ENCODE measurements at regions not wholly inside any gene's neighbourhood (a gene's known extent, or its start where the extent isn't known, plus 50 kb on each side); places are given as distances from the start of the nearest gene placed in this dataset.
"Not testable (repeated sequence)": the region's sequence is repeated elsewhere in the genome, so short reads cannot be mapped to it uniquely, and the experiment has no call there.

GRCh38 chr5:108696951-108697715, 50.6 kb upstream of the FER start:
- H3K4me1 Mint-ChIP-seq = no peaks in the 10 kb centered on the region
- DNase-seq (ENCODE audit: low read depth, low spot score) = no peak
- no peaks in the 10 kb centered on the region for H3K27me3 Mint-ChIP-seq (ENCODE audit: low read depth)
- TF ChIP-seq, protein P1, sequence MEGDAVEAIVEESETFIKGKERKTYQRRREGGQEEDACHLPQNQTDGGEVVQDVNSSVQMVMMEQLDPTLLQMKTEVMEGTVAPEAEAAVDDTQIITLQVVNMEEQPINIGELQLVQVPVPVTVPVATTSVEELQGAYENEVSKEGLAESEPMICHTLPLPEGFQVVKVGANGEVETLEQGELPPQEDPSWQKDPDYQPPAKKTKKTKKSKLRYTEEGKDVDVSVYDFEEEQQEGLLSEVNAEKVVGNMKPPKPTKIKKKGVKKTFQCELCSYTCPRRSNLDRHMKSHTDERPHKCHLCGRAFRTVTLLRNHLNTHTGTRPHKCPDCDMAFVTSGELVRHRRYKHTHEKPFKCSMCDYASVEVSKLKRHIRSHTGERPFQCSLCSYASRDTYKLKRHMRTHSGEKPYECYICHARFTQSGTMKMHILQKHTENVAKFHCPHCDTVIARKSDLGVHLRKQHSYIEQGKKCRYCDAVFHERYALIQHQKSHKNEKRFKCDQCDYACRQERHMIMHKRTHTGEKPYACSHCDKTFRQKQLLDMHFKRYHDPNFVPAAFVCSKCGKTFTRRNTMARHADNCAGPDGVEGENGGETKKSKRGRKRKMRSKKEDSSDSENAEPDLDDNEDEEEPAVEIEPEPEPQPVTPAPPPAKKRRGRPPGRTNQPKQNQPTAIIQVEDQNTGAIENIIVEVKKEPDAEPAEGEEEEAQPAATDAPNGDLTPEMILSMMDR (conservative IDR thresholded peaks at IDR 0.05) = no peak
- no peak overlapping the region for H3K4me3 Mint-ChIP-seq
- no peak overlapping the region for H3K27ac Mint-ChIP-seq (ENCODE audit: unreplicated experiment)
- no peaks in the 10 kb centered on the region for H3K9me3 Mint-ChIP-seq
- no peaks in the 10 kb centered on the region for H3K36me3 Mint-ChIP-seq (ENCODE audit: low read depth)

GRCh38 chr5:108696407-108696806, 51.3 kb upstream of the FER start:
- Mint-ChIP-seq H3K4me3 (no peak overlapping the region), H3K27ac (ENCODE audit: unreplicated experiment) (no peak overlapping the region), H3K9me3 (no peaks in the 10 kb centered on the region)

DNA sequence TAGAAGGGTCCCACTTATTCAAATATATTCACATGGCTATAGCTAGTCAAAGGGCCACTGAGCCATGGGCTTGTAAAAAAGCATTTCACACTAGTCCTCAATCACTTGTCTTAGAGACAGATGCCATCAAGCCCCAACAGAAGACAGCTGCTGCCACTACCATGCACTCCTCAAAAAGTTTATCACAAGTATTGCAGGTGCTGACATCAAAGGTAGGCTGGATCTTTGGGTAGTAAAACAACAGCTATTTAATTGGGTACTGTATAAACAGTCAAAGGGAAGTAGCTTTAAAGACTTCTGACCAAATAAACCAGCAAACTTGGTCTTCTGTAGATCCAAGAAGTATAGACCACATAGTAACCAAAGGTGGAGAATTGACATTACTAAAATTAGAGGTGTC, 59.2 kb upstream of the FER start:
- Mint-ChIP-seq H3K4me3 (no peak overlapping the region), H3K4me1 (peaks cover 20% of the 10 kb centered on the region), H3K27ac (ENCODE audit: unreplicated experiment) (no peak overlapping the region)

More at GRCh38 chr5:108696407-108696806, 51.3 kb upstream of the FER start:
- Mint-ChIP-seq H3K4me1 (no peaks in the 10 kb centered on the region), H3K27me3 (ENCODE audit: low read depth) (no peaks in the 10 kb centered on the region), H3K36me3 (ENCODE audit: low read depth) (no peaks in the 10 kb centered on the region)
- TF ChIP-seq, protein P1 (conservative IDR thresholded peaks at IDR 0.05) = no peak
- no peak for DNase-seq (ENCODE audit: low read depth, low spot score)

DNA sequence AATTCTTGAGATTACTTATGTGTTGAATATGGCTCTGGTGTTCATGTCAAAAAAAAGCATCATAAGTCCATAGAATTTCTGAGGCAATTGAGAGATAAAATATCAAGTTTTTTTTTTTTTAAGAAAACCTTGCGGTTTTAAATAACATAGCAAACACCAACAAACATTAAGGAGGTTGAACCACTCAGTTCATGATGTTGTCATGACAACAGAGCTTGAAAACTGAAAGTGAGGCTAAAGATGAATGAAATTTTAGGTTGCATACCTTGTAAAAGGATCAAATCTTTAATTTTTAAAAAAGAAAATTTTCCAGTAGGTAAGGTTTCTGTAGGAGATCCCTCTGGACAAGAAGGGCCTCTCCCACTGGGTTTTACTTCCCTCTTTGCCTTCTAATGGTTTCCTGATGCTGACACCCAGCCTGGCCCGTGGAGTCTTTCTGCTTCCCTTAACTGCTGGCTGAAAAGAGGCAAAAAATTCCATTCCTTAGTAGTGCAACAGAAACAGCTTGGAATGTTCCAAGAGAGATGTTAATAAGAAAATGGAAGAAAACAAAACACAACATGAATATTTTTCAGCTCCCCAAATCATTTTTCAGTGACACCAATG, 60.0 kb upstream of the FER start:
- Mint-ChIP-seq H3K36me3 (ENCODE audit: low read depth) (no peaks in the 10 kb centered on the region), H3K27ac (ENCODE audit: unreplicated experiment) (no peak overlapping the region), H3K4me3 (no peak overlapping the region), H3K27me3 (ENCODE audit: low read depth) (no peaks in the 10 kb centered on the region), H3K4me1 (peaks cover 20% of the 10 kb centered on the region), H3K9me3 (no peaks in the 10 kb centered on the region)
- TF ChIP-seq, protein P1 (conservative IDR thresholded peaks at IDR 0.05) = no peak
- DNase-seq (ENCODE audit: low read depth, low spot score) = no peak

More for the DNA sequence above, 59.2 kb upstream of the FER start:
- no peak for DNase-seq (ENCODE audit: low read depth, low spot score)
- Mint-ChIP-seq H3K9me3 (no peaks in the 10 kb centered on the region), H3K36me3 (ENCODE audit: low read depth) (no peaks in the 10 kb centered on the region), H3K27me3 (ENCODE audit: low read depth) (no peaks in the 10 kb centered on the region)
- TF ChIP-seq, protein P1 (conservative IDR thresholded peaks at IDR 0.05) = no peak

DNA sequence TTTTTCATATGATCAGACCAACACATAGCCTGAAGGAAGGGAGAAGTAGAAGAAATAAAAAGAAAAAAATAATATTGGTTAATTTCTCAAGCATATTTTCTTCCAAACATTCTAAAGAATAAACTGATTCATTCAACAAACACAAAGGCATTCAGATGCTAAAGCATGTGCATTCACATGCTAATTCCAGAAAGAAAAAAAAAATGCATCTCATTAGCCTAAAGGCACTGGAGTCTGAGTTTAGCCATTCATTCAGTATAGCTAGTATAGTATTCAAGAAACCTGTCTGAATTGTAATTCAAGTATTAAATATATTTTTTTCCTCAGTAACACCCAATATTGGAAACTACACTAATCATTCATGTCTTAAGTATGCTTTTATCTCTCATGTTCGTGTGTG, 61.0 kb upstream of the FER start:
- TF ChIP-seq, protein P1 (conservative IDR thresholded peaks at IDR 0.05) = no peak
- no peaks in the 10 kb centered on the region for H3K9me3 Mint-ChIP-seq
- no peak overlapping the region for H3K4me3 Mint-ChIP-seq
- DNase-seq (ENCODE audit: low read depth, low spot score) = no peak
- no peak overlapping the region for H3K27ac Mint-ChIP-seq (ENCODE audit: unreplicated experiment)
- H3K4me1 Mint-ChIP-seq = peaks cover 20% of the 10 kb centered on the region
- no peaks in the 10 kb centered on the region for H3K27me3 Mint-ChIP-seq (ENCODE audit: low read depth)
- no peaks in the 10 kb centered on the region for H3K36me3 Mint-ChIP-seq (ENCODE audit: low read depth)

GRCh38 chr5:108685448-108686216, 62.1 kb upstream of the FER start:
- peak overlapping the region; percentile 64 for H3K4me3 Mint-ChIP-seq
- peak; percentile 21 for DNase-seq (ENCODE audit: low read depth, low spot score)
- H3K9me3 Mint-ChIP-seq; H3K27me3 Mint-ChIP-seq (ENCODE audit: low read depth); H3K27ac Mint-ChIP-seq (ENCODE audit: unreplicated experiment); H3K36me3 Mint-ChIP-seq (ENCODE audit: low read depth): not testable (repeated sequence)
- H3K4me1 Mint-ChIP-seq = peaks cover 25% of the 10 kb centered on the region

Data from neural crest cell (in vitro differentiated cells).